ENCODE measurements at regions not wholly inside any gene's neighbourhood (a gene's known extent, or its start where the extent isn't known, plus 50 kb on each side); places are given as distances from the start of the nearest gene placed in this dataset.
A peak's percentile ranks its signal among the peaks of the same experiment; 100 is the strongest.

DNA sequence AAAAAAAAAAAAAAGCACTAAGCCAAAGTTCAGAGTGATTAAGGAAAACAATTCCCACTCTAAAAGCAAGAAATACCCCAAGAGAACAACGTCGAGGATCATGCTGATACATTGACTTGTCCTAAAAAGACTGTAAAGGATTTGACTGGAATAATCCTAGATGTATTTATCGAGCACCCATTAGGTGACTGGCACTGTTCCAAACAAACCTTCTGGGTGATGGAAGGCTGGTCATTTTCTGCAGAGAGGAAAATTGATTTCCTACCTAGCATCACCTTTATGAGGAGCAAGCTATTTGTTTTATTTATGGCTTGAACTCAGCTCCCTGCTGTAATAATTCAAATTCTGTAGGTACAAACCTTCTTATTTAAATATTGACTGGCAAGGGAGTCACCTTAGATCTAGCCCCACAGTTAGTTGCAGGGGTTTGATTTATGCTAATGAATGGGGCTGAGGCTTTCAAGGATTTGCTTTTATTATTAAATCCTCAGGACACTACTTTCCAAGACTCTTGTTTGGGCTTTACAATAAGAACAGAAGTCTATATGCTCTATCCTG lies 471.0 kb downstream of the OLFM4 start:
- DNase-seq (ENCODE audit: low read depth, low spot score): no peak

DNA sequence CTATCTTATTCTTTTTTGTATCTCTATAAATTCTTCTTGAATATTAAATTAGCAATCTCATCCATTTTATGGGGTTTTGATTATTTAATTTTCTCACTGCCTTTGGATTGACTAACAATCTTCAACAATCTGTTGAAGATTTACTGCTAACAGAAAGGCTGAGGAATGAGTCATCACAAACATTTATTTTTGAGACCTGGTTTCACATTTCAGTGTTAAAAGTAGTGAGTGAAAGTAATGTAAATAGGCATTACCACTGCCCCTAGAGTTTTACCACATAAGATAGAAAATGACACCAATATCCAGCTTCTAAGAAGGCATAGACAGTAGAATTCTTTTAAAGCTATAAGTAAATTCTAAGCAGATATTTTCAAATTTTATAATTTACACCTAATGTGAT lies 472.8 kb downstream of the OLFM4 start:
- DNase-seq (ENCODE audit: low read depth, low spot score): no peak

DNA sequence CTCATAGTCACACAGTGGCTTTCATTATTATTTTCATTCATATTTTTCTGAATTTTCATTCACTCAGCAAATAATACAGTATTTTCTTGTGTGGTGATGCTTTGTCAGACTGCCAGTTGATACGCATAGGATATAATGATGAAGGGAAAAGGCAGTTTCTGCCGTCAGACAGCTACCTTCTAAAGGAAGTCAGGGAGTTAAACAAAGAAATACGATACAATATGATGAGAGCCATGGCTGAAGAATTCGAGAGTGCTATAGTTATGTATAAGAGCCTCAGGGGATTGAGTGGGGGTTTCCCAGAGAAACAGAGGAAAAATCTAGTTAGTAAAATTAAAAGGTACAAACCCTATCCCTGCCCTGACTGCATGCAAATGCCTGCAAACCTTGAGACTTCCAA lies 479.1 kb downstream of the OLFM4 start:
- DNase-seq (ENCODE audit: low read depth, low spot score): no peak

DNA sequence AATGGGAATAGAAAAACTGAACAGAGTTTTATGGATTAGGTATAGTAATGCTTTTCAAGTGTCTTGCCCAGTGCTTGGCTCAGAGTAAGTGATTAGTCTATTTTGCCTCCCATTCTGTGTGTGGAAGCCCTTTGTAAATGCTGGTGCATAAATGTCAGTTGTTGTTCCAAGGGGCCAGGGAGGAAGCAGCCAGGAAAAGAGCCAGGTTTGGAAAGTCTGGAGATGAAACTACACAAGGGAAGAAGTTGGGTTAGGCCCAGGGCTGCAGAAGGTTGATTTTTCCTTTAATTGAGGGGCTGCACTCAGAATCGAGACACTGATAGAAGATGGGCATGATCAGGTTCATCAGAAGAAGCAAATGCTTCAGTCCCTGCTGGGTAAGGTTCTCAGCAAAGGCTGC lies 484.0 kb downstream of the OLFM4 start:
- no peak for DNase-seq (ENCODE audit: low read depth, low spot score)

DNA sequence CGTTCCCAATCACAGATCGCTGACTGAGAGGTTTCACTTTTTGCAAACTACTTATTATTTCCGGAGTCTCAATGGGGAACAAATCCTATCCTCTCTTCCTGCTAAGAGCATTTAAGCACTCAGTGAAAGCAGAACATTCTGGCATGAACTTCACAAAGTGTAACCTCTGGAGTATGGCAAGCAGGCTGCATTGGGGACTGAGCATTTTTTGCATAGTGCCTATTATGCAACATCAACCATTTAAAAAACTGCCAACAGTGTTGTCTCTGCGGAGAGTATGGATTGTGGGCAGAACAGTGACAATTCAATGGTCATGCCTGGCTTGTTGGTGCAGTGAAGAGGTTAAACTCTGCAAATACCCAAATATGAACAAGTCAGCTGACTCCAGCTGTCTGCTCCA lies 484.6 kb downstream of the OLFM4 start:
- DNase-seq (ENCODE audit: low read depth, low spot score): no peak

DNA sequence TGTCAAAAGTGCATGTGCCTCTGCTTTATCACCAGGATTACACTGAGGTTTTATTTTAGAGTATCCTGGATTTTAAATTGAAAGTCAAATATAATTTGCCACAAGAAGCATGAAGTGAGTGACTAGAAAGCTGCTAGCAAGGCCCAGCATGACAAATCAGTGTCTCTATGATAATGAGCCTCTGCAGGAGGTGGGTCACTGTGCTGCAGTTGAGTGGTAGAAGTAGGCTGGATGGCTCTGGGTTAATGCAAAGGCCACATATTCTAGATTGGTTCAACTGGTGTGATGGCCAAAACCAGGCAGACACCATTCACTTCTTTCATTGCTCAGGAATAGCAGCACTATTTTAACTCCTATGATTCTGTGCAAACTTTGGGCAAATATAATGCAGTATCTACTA lies 491.5 kb downstream of the OLFM4 start:
- DNase-seq (ENCODE audit: low read depth, low spot score): no peak

DNA sequence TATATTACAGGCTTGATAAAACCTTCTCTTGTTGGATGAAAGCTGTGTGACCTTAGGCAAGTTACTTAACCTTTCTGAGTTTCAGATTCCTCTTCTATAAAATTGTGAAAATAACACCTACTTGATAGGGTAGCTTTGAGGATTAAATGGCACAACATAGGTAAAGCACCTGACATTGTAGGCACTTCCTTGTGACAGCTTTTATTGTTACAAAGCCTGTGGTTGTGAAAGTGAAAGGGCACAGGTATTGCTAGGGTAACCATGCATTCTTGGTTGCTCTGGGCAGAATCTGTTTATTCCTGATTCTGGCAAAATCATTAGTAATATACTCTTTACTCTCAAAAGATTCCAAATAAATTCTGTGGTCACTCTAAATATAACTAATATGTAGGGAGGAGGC lies 493.4 kb downstream of the OLFM4 start:
- DNase-seq (ENCODE audit: low read depth, low spot score): no peak

DNA sequence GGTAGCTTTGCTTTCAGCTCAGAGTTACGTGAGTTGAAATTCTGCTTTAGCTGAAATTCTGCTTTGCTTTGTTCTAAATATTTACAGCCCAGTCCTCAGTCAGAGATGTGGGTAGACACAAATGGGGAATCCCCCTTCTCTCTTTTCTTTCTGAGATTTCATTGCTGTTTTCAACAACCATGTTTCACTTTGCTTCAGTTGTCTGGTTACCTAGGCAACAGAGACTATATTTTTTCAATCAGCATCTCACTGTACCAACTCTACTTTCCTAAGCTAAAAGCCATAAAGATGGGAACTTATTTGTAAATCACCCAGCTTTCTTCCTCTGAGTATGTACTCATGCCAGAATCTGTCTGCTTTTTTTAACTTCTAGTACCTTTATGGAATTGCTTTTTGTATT lies 509.0 kb downstream of the OLFM4 start:
- no peak for DNase-seq (ENCODE audit: low read depth, low spot score)

DNA sequence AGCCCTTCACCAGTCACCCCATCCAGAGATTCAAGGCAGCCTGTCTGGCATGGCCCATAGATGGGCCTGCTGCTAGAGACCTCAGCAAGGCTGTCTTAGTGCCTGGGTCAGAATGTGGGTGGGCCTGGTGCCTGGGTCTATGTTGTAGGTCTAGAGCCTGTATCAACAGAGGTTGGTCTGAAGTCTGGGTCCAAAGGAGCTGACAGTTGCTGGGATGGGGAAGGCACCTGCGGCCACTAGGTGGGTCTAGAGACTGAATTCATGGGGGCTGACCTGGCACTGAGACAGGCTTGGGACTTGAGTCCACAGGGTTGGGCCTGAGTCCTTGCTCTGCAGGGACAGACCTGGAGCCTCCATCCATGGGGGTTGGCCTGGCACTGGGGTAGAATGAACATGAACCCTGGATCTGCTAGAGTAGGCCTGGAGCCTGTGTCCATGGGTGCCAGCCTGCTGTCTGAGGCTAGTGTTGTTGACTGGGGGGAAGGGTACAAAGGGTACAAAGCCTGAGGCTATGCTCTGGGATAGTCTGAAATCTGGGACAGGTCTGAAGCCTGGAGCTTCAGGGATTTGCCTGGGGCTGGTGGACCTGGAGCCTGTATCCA lies 516.8 kb downstream of the OLFM4 start:
- peak; percentile 11 for DNase-seq (ENCODE audit: low read depth, low spot score)

DNA sequence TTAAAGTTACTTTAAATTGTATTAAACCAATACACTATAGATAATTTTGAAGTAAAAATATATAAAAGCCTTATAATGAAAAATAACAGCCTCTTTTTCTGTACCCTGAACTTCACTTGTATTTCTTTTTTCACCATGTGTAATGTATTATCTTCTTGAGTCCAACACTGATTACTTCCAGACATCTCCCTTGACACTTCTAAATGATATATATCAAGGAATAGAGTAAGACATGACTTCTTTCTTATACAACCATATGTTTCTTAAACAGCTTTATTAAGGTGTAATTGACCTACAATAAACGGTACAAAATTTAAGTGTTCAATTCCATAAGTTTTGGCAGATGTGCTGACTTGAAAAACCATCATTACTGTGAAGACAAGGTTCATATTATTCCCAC lies 531.9 kb downstream of the OLFM4 start:
- DNase-seq (ENCODE audit: low read depth, low spot score): no peak

DNA sequence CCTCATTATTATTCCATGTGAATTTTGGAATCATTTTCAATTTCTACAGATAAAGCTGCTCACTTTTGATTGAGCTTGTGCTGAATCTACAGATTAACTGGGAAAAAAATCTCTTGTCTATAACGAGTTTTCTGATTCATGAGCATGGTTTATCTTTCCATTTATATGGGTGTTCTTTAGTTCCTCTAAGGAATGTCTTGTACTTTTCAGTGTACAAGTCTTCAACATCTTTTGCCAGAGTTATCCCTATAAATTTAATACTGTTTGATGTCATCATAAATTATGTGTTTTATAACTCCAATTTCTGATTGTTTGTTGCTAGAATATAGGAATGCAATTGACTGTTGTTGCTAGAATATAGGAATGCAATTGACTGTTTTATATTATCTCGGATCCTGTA lies 533.8 kb downstream of the OLFM4 start:
- no peak for DNase-seq (ENCODE audit: low read depth, low spot score)

DNA sequence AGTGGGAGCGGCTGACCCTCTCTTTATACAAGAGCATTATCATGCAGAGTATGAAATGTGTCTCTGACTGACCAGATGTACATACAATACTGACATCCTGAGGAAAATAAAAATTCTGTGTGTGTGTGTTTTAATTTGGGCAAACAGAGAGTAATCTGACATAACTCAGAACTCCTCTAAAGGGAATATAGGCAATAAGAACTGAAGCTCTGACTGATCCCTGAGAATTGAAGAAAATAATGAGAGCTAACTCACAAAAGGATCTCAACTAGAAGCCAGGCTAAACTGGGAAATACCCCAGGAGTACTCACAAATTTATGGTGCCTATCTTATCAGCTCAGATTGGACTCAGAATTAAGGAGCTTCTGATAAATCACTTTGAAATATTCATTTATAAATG lies 539.9 kb downstream of the OLFM4 start:
- DNase-seq (ENCODE audit: low read depth, low spot score): no peak

DNA sequence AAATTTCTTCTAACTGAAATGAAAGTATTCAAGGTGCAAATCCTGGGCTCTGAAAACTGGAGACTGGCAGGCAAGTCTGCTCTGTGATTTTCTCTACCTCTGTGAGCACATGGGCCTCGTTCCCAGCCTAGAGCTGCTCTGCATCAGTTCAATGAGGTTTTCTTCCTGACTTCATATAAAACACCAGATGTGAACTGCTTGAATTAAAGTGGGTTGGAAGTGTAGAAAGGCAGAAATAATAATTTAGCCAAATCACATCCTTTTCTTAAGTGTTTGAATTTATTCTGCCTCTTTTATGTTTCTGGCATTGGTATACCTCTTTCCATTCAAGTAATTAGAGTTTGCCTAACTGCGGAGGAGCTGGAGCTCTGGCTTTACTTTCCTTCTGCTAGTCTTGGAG lies 540.8 kb downstream of the OLFM4 start:
- DNase-seq (ENCODE audit: low read depth, low spot score): no peak

DNA sequence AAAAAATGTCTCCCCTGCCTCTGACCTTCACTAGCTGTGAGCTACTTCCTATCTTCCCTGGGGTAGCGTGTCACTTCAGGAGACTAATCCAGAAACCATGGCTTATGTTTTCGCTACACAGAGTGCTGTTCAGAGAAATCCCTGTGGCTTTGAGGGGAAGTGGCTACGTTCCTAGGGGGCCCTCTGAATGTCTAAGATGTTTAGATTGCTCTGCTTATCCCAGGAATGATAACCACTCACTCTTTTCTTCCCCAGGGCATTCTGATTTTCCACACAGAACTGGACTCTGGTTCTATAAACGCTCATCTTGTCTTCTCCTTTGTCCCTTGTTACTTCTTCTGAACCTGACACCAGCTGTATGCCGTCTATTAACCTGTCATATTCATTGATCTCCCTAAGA lies 572.5 kb downstream of the OLFM4 start:
- DNase-seq (ENCODE audit: low read depth, low spot score): no peak

DNA sequence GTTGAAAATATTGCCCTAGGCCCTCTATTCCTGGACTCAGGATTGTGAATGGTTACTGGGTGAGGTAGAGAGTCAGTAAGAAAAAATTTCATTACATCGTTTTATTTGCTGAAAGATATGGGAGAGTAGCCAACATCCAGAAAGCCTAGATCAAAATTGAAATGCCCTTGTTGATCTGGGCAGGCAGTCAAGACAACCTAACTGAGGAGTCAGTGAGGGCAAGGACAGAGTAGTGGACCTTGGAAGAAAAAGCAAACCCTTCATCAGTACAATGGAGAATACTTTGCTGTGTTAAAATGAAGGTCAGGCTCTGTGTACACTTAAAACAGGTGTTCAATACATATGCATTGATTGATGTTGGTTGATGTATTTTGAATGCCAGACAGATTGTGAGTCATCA lies 576.7 kb downstream of the OLFM4 start:
- DNase-seq (ENCODE audit: low read depth, low spot score): no peak

DNA sequence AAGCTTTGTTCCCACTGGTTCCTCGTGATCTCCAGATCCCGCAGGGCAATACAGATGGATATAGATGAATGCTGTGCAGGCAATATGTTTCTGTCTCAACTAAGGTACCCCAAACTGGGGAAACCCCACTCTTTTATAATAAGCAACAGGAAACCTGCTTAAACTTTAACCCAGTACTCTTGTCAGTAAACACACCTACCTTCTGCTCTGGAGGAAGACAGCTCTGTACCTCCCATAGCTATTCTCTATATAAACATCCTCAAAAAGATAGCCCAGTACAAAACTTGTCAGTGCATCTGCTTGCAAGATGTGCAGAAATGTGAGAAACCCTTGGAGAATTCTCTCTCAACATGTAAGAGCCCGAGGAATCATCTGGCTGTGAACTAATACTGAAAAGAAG lies 583.6 kb downstream of the OLFM4 start:
- DNase-seq (ENCODE audit: low read depth, low spot score): no peak

DNA sequence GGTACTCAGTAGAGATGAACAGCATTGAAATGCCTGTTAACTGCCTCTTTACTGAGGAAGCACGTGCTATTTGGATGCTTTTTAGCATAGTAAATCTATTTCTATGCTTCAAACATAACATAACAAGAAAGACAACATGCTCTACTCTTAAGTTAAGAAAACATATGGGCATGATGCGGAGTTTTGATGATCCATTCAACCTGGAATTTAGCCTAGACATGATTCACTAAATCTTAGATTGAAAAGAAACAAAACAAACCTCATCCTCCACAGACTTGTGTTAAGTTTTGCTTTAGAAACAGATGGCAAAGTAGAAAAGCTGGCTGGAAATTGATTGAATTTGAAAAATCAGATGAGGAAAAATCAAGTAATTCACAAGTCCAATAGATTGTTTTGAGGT lies 593.8 kb downstream of the OLFM4 start:
- DNase-seq (ENCODE audit: low read depth, low spot score): no peak

DNA sequence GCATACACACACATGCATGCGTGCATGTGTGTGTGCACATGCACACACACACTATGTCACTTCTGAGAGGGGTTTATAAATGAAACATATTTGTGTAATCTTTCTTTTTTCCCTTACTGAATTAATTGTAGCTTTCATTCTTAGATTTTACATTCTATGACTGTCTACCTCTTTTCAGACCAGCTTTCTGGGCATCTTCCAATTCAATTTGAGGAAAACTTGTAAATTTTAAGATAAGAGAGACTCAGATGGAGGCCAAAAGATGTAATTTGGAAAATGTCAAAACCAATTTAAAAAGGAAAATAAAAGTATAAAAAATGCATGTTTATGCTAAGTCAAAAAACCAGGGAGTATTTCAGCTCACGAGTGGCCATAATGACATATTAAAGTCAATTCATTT lies 594.5 kb downstream of the OLFM4 start:
- DNase-seq (ENCODE audit: low read depth, low spot score): no peak

DNA sequence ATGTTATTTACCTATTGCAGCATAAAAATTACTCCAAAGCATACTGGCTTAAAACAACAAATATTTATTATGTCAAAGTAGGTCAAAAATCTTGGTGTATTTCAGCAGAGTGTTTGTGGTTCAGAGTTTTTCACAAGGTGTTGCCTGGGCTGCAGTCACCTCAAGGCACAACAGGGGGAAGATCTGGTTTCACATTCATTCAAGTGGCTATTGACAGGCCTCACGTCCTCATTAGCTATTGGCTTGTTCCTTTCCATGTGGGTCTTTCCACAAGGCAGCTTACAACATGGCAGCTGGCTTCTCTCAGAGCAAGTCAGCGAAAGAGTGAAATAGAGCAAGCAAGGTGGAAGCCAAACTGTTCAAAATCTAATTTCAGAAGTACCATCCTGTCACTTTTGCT lies 602.9 kb downstream of the OLFM4 start:
- DNase-seq (ENCODE audit: low read depth, low spot score): peak; percentile 1

DNA sequence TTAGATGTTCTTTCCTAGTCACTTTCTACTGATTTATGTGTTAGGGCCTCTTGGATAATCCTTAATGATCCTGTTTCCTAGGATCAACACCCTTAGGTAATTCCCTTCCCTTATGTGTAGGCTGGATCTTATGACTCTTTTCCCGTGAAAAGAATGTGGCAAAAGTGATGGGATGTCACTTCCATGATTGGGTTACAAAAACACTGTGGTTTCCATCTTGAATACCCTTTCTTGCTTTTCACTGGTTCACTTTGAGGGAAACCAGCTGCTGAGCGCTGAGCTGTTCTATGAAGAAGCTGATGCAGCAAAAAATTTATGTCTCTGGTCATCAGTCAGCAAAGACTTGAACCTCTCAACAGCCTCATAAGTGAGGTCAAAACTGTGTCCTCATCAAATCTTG lies 609.4 kb downstream of the OLFM4 start:
- no peak for DNase-seq (ENCODE audit: low read depth, low spot score)

DNA sequence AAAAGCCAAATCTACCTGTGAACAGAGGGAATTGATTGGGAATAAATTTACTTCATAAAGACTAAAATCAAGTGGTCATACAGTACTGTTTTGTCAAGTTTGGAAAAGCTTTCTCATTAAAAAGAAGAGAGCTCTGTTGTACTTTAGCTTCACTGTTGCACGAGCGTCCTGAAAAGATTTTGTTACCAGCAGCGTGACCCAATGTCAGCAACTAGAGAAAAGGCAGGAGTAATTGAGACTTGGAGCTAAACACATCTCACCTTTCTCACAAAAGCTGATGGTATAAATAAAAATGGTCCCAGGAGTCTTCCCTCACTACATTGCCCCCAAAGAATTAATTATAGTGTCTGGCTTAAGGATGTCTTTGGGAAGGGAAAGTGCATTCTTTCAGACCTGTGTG lies 613.7 kb downstream of the OLFM4 start:
- no peak for DNase-seq (ENCODE audit: low read depth, low spot score)

DNA sequence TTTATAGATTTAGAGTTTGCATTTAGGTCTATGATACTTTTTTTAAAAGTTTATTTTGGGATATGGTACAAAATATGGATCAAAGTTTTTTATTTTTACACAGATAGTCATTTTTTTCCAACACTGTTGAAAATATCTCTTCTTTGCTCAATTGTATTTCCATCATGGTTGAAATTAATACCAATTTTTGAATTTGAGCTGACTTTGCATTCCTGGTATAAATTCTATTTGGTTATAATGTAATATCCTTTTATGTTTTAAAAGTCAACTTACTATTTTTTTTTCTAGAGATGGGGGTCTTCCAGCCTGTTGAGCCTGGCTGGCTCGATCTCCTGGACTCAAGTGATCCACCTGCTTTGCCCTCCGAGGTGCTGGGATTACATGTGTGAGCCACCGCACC lies 620.1 kb downstream of the OLFM4 start:
- no peak for DNase-seq (ENCODE audit: low read depth, low spot score)

DNA sequence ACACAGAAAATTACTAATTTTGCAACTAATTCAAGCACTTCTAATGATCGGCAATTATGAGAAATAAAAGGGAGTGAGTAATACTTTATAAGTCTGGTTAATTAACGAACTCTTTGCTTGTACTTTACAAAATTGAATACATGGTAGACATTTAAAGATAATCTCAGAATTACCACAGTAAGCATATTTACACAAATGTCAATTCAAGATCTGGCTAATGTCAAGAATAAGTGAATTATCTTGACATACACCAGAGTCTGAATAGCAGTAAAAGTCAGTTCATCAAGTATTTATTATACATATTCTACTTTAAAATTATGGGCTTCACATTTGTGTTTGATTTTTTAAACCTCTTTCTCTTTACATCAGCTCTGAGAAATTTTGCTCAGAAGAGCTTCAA lies 643.4 kb downstream of the OLFM4 start:
- no peak for DNase-seq (ENCODE audit: low read depth, low spot score)

DNA sequence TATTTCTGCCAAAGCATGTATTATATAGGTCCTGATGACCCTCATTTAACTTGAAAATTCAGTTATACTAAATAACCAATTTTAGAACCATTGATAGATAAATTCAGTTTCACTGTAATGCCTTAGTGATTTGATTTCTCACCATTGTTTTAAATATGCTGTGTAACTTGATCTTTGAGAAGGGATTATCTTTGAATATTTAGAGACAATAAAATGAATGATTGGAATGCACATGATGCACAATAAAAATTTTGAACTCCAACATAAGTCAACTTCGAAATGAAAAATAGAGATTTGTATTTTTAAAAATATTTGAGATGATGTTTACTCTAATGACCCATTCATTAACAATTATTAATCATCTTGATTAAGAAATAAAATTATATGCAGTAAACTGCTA lies 654.5 kb downstream of the OLFM4 start:
- DNase-seq (ENCODE audit: low read depth, low spot score): no peak

Data from ELF-1 (cell line).